Tibial nerve (tissue), 4 donors: ENCODE measurements at regions not wholly inside any gene's neighbourhood (a gene's known extent, or its start where the extent isn't known, plus 50 kb on each side); places are given as distances from the start of the nearest gene placed in this dataset.

ENCODE experiments used
- CTCF ChIP-seq, 5 experiments: fragments of 200-600 bp in 3 of 5; fragments of 450-650 bp in 2 of 5; sonication (generic) in 3 of 5; IDR thresholded peaks; one replicate each; pipeline ENCODE4 v1.5.1; 2016 to 2019; ENCODE audit warnings: antibody characterized with exemption in 5 of 5, mild to moderate bottlenecking in 3 of 5, moderate library complexity in 2 of 5
- EP300 ChIP-seq, 2 donors: sonication (generic); formaldehyde crosslinking; IDR thresholded peaks; one replicate each; pipeline ENCODE4 v1.6.1; 2017; ENCODE audit warnings: antibody characterized with exemption in 2 of 2, mild to moderate bottlenecking in 1 of 2
- POLR2A ChIP-seq, 2 donors: fragments of 450-650 bp; IDR thresholded peaks; one replicate each; pipeline ENCODE4 v1.6.1; 2017; ENCODE audit warnings: antibody characterized with exemption in 2 of 2, mild to moderate bottlenecking in 2 of 2, moderate library complexity in 2 of 2

GRCh38 chr1:101664726-101665125 is 332.0 kb downstream of the OLFM3 start:
- TF ChIP-seq CTCF (IDR thresholded peaks at IDR 0.05), result no peak
- no peak for TF ChIP-seq EP300 (IDR thresholded peaks at IDR 0.05)
- TF ChIP-seq POLR2A (IDR thresholded peaks at IDR 0.05), result no peak
